NCI-H187 treated with DMSO at 0.1 percent for 48 hours (cell line): ENCODE measurements at regions not wholly inside any gene's neighbourhood (a gene's known extent, or its start where the extent isn't known, plus 50 kb on each side); places are given as distances from the start of the nearest gene placed in this dataset.

Source experiments
- DNase-seq: peaks from one replicate; lab custom pipeline; 2025; lab: John Stamatoyannopoulos, UW

GRCh38 chr9:17018540-17019196, 116.2 kb upstream of the CNTLN start:
- DNase-seq, result no peak

- no peak for DNase-seq
Measured at GRCh38 chr9:17017931-17018491, 116.8 kb upstream of the CNTLN start.

- no peak for DNase-seq
Measured at GRCh38 chr9:17013891-17014290, 120.9 kb upstream of the CNTLN start.

GRCh38 chr9:17013010-17013409, 121.8 kb upstream of the CNTLN start:
- no peak for DNase-seq

- no peak for DNase-seq
Measured at GRCh38 chr9:17011880-17012279, 123.0 kb upstream of the CNTLN start.

GRCh38 chr9:17009071-17009470, 125.8 kb upstream of the CNTLN start:
- no peak for DNase-seq

GRCh38 chr9:17005056-17005823, 129.6 kb upstream of the CNTLN start:
- no peak for DNase-seq

- DNase-seq, result no peak
Measured at GRCh38 chr9:17004500-17004899, 130.3 kb upstream of the CNTLN start.

GRCh38 chr9:17003576-17004240, 131.1 kb upstream of the CNTLN start:
- DNase-seq, result no peak

- no peak for DNase-seq
Measured at GRCh38 chr9:16996901-16997491, 126.5 kb upstream of the BNC2 start.

- DNase-seq, result no peak
Measured at GRCh38 chr9:16992138-16992537, 121.7 kb upstream of the BNC2 start.

GRCh38 chr9:16987026-16987425, 116.6 kb upstream of the BNC2 start:
- no peak for DNase-seq

- DNase-seq, result no peak
Measured at GRCh38 chr9:16986556-16986955, 116.1 kb upstream of the BNC2 start.

- no peak for DNase-seq
Measured at GRCh38 chr9:16985559-16986348, 115.3 kb upstream of the BNC2 start.

GRCh38 chr9:16982780-16983310, 112.4 kb upstream of the BNC2 start:
- peak; percentile 2 for DNase-seq

- DNase-seq, result no peak
Measured at GRCh38 chr9:16976427-16976826, 106.0 kb upstream of the BNC2 start.

- no peak for DNase-seq
Measured at GRCh38 chr9:16974436-16974835, 104.0 kb upstream of the BNC2 start.

GRCh38 chr9:16970321-16970720, 99.9 kb upstream of the BNC2 start:
- DNase-seq, result no peak

- DNase-seq, result no peak
Measured at GRCh38 chr9:16964228-16964627, 93.8 kb upstream of the BNC2 start.

GRCh38 chr9:16960084-16960483, 89.6 kb upstream of the BNC2 start:
- no peak for DNase-seq

- DNase-seq, result no peak
Measured at GRCh38 chr9:16959391-16959790, 88.9 kb upstream of the BNC2 start.
